ENCODE measurements at regions not wholly inside any gene's neighbourhood (a gene's known extent, or its start where the extent isn't known, plus 50 kb on each side); places are given as distances from the start of the nearest gene placed in this dataset.
A peak's percentile ranks its signal among the peaks of the same experiment; 100 is the strongest.

DNA sequence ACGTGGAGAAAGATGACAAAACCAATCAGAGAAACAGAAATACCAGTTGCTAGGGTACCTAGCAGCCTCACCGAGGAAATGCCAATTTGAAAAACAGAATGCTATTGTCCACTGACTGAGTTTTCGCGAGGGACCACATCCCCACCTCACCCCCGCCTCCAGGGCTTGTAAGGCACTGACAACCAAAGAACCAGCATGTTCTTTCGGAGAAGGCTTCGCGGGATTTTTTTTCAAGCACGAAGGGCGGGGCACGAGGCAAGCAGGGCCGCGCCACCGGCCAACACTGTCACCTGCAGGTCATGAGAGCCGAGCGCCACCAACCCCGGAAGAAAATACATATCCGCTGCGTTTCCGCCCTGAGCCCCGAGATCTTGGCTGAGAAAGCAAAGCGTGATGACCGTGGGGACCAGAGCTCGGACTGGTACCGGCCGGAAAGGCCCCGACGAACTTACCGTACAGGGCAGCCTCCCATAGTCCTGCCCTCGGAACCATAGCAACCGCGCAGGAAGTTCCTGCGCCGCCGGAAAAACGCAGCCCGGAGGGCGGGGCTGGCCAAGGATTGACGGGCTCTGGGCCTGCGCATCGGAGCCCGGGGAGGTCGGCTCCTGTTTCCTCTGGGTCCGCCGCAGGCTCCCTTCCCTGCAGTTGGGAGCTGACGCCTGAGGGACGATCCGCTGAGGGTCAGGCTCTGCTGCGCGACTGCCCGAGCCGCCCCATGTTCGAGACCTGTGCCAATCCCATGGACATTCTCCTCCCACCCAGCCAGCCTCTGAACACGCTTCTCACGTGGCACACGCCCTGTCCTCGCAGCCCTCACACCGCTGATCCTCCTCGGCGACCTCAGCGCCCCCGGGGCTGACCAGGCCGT is 59.2 kb upstream of the PAGE5 start:
- TF ChIP-seq CEBPB (IDR thresholded peaks at IDR 0.05; ENCODE audit: low read depth, low read length): no peak
- no peak for TF ChIP-seq RFX5 (IDR thresholded peaks at IDR 0.05; ENCODE audit: low read depth, low read length)
- TF ChIP-seq SMC3 (IDR thresholded peaks at IDR 0.05; ENCODE audit: low read depth, low read length): 0 out of 2 replicates have a peak, but pooled peaks have one; percentile 6
- peak; percentile 31; the same call in 1 of the 2 replicates for TF ChIP-seq RAD21 (IDR thresholded peaks at IDR 0.05; ENCODE audit: low read length)
- peak; percentile 10; the same call in 1 of the 2 replicates for TF ChIP-seq MAZ (IDR thresholded peaks at IDR 0.05; ENCODE audit: borderline replicate concordance, low read depth, low read length)
- peak; percentile 92 for TF ChIP-seq MXI1 (IDR thresholded peaks at IDR 0.05; ENCODE audit: borderline replicate concordance, low read depth, low read length)
- TF ChIP-seq, protein P1, sequence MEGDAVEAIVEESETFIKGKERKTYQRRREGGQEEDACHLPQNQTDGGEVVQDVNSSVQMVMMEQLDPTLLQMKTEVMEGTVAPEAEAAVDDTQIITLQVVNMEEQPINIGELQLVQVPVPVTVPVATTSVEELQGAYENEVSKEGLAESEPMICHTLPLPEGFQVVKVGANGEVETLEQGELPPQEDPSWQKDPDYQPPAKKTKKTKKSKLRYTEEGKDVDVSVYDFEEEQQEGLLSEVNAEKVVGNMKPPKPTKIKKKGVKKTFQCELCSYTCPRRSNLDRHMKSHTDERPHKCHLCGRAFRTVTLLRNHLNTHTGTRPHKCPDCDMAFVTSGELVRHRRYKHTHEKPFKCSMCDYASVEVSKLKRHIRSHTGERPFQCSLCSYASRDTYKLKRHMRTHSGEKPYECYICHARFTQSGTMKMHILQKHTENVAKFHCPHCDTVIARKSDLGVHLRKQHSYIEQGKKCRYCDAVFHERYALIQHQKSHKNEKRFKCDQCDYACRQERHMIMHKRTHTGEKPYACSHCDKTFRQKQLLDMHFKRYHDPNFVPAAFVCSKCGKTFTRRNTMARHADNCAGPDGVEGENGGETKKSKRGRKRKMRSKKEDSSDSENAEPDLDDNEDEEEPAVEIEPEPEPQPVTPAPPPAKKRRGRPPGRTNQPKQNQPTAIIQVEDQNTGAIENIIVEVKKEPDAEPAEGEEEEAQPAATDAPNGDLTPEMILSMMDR (conservative IDR thresholded peaks at IDR 0.05; ENCODE audit: low read depth, low read length): peak; percentile 32; the same call in 1 of the 2 replicates
- TF ChIP-seq FOS (IDR thresholded peaks at IDR 0.05; ENCODE audit: low read depth, low read length): no peak
- Histone ChIP-seq H4K5ac (ENCODE audit: low read depth, low read length) (peak overlapping the region; percentile 80), H4K91ac (ENCODE audit: insufficient read depth, low read depth, low read length) (peak overlapping the region; percentile 66; the same call in 1 of the 2 replicates), H4K8ac (ENCODE audit: low read depth in 2 of 2, low read length in 2 of 2) (peak overlapping the region; percentile 92 to 97), H3K4me1 (ENCODE audit: control insufficient read depth, insufficient read depth, low read length) (no peaks in the 10 kb centered on the region), H3K36me3 (ENCODE audit: control insufficient read depth, insufficient read depth, low read length) (no peaks in the 10 kb centered on the region), H3K9me3 (ENCODE audit: control insufficient read depth, insufficient read depth, low read length) (no peaks in the 10 kb centered on the region), H3K4ac (ENCODE audit: low read depth, low read length) (peak overlapping the region; percentile 90), H3K4me2 (ENCODE audit: low read depth, low read length) (peak overlapping the region; percentile 70), H3K27me3 (ENCODE audit: control insufficient read depth, insufficient read depth, low read length) (no peaks in the 10 kb centered on the region), H2BK5ac (ENCODE audit: low read depth, low read length, poor library complexity, severe bottlenecking) (peak overlapping the region; percentile 79), H2AK9ac (replicated peaks; ENCODE audit: low read depth, low read length, poor library complexity) (peak overlapping the region; percentile 87), H4K20me1 (ENCODE audit: insufficient read depth, low read length) (no peaks in the 10 kb centered on the region), H3K9me1 (ENCODE audit: insufficient read depth, low read length) (no peaks in the 10 kb centered on the region), H2AFZ (replicated peaks; ENCODE audit: low read length, poor library complexity) (peak overlapping the region; percentile 95), H2AK5ac (ENCODE audit: low read depth, low read length) (peak overlapping the region; percentile 57; the same call in 1 of the 2 replicates), H3K56ac (ENCODE audit: extremely low read depth, insufficient read depth, low read length) (peak overlapping the region; percentile 57), H3K4me3 (ENCODE audit: insufficient read depth, low read depth, low read length) (peak overlapping the region; percentile 87), H3K9ac (ENCODE audit: low read depth, low read length) (peak overlapping the region; percentile 91), H3K27ac (ENCODE audit: insufficient read depth, low read length) (peak overlapping the region; percentile 93), H3K79me1 (ENCODE audit: low read depth in 1 of 2, low read length in 2 of 2) (no peaks in the 10 kb centered on the region), H2BK20ac (ENCODE audit: low read depth, low read length) (no peak overlapping the region), H3K23ac (ENCODE audit: low read depth, low read length) (no peak overlapping the region), H2BK120ac (ENCODE audit: low read depth, low read length) (peak overlapping the region; percentile 55; the same call in 1 of the 2 replicates), H2BK15ac (ENCODE audit: low read depth, low read length) (no peak overlapping the region), H3K14ac (replicated peaks; ENCODE audit: low read depth, low read length) (peak overlapping the region; percentile 96), H3K18ac (ENCODE audit: low read depth, low read length) (peak overlapping the region; percentile 72; the same call in 1 of the 2 replicates)
- ATAC-seq (ENCODE audit: low read depth): peak; percentile 99
- intact Hi-C loops (cut with micrococcal nuclease) (loop anchor here (2.0 to 5.0 kb wide), 2 partner anchors 26 to 354 kb away; partner anchors contain the start of gene MAGED2), dilution Hi-C loops (cut with HindIII; ENCODE audit: low sequenced_read_pairs, unreplicated experiment) (no loop called here), in situ Hi-C loops (cut with MboI; ENCODE audit: low sequenced_read_pairs) (loop anchor here (25.0 kb wide), 1 partner anchor 1576 kb away; the partner anchor contains the start of gene NBDY)
- no TSS peak for BruUV-seq (replicated peaks)
- ChIA-PET POLR2A (ENCODE audit: unreplicated experiment) (interaction anchor here (0.6 kb wide), 1 partner anchor 839 kb away, joined by 10 read pairs; no protein-coding TSS in a partner anchor), CTCF (no interaction called here)
- 29% methylated on average over 36 of the region's 63 CpGs; no CpG with 5 or more reads in 1 of the 2 experiments for WGBS, 2 experiments (ENCODE audit: extremely low coverage in 2 of 2, insufficient read length in 1 of 2)
- DNase-seq: peak; percentile 84

Measured in IMR-90 (cell line).